ENCODE measurements at regions not wholly inside any gene's neighbourhood (a gene's known extent, or its start where the extent isn't known, plus 50 kb on each side); places are given as distances from the start of the nearest gene placed in this dataset.

DNA sequence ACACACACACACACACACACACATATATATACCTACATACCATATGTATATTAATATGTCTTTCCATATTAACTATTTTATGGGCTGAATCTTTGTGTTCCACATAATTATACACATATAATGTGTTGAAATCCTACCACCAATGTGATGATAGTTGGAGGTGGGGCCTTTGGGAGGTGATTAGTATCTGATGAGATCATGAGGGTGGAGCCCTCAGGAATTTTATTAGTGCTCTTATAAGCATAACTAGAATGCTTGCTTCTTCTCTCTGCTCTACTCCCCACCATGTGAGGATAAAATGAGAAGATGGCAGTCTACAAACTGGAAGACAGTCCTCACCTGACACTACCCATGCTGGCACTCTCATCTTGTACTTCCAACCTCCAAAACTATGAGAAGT, 1193.5 kb upstream of the FLRT2 start:
- TF ChIP-seq, protein P1, sequence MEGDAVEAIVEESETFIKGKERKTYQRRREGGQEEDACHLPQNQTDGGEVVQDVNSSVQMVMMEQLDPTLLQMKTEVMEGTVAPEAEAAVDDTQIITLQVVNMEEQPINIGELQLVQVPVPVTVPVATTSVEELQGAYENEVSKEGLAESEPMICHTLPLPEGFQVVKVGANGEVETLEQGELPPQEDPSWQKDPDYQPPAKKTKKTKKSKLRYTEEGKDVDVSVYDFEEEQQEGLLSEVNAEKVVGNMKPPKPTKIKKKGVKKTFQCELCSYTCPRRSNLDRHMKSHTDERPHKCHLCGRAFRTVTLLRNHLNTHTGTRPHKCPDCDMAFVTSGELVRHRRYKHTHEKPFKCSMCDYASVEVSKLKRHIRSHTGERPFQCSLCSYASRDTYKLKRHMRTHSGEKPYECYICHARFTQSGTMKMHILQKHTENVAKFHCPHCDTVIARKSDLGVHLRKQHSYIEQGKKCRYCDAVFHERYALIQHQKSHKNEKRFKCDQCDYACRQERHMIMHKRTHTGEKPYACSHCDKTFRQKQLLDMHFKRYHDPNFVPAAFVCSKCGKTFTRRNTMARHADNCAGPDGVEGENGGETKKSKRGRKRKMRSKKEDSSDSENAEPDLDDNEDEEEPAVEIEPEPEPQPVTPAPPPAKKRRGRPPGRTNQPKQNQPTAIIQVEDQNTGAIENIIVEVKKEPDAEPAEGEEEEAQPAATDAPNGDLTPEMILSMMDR (conservative IDR thresholded peaks at IDR 0.05; ENCODE audit: low read length): no peak
- no peak for TF ChIP-seq EZH2phosphoT487 (IDR thresholded peaks at IDR 0.05; ENCODE audit: borderline replicate concordance, low read depth, low read length)

Data from OCI-LY7 (cell line).